Cardiac fibroblast (primary cell): ENCODE measurements at regions not wholly inside any gene's neighbourhood (a gene's known extent, or its start where the extent isn't known, plus 50 kb on each side); places are given as distances from the start of the nearest gene placed in this dataset.

Source experiments
- DNase-seq, 2 donors: peaks; one replicate each; pipeline versions ENCODE4 v3.0.0 to v3.0.0-alpha.2; 2010; ENCODE audit warnings: low read depth in 2 of 2
- H3K4me3 ChIP-seq, 2 donors: replicated peaks in 1 of 2; 1 replicate in 1 of 2; 2 replicates in 1 of 2; pipeline ENCODE4 v1.5.1; 2011; ENCODE audit warnings: low read depth in 2 of 2, low read length in 2 of 2, mild to moderate bottlenecking in 2 of 2, moderate library complexity in 1 of 2
- TF ChIP-seq, protein P1 (sequence below): IDR thresholded peaks from one replicate; pipeline ENCODE4 v1.5.1; 2011; ENCODE audit warnings: low read depth, mild to moderate bottlenecking, low read length, inconsistent platforms

DNA sequence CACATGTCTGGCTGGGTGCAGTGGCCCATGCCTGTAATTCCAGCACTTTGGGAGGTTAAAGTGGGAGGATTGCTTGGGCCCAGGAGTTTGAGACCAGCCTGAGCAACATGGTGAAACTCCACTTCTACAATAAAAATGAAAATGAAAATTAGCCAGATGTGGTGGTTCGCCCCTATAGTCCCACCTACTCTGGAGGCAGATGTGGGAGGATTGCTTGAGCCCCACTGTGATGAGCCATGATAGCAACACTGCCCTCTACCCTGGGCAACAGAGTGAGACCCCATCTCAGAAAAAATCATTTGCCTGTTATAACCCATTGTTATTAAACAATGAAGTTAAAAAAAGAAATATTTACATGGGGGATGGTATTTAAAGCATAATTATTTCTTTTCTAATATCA lies 240.1 kb upstream of the ZPLD1 start:
- no peak for DNase-seq
- H3K4me3 ChIP-seq, result no peak overlapping the region
- TF ChIP-seq, protein P1, sequence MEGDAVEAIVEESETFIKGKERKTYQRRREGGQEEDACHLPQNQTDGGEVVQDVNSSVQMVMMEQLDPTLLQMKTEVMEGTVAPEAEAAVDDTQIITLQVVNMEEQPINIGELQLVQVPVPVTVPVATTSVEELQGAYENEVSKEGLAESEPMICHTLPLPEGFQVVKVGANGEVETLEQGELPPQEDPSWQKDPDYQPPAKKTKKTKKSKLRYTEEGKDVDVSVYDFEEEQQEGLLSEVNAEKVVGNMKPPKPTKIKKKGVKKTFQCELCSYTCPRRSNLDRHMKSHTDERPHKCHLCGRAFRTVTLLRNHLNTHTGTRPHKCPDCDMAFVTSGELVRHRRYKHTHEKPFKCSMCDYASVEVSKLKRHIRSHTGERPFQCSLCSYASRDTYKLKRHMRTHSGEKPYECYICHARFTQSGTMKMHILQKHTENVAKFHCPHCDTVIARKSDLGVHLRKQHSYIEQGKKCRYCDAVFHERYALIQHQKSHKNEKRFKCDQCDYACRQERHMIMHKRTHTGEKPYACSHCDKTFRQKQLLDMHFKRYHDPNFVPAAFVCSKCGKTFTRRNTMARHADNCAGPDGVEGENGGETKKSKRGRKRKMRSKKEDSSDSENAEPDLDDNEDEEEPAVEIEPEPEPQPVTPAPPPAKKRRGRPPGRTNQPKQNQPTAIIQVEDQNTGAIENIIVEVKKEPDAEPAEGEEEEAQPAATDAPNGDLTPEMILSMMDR, result no peak

GRCh38 chr3:102195198-102195948 lies 239.4 kb upstream of the ZPLD1 start:
- TF ChIP-seq, protein P1, result no peak
- no peak for DNase-seq
- H3K4me3 ChIP-seq, result no peak overlapping the region

DNA sequence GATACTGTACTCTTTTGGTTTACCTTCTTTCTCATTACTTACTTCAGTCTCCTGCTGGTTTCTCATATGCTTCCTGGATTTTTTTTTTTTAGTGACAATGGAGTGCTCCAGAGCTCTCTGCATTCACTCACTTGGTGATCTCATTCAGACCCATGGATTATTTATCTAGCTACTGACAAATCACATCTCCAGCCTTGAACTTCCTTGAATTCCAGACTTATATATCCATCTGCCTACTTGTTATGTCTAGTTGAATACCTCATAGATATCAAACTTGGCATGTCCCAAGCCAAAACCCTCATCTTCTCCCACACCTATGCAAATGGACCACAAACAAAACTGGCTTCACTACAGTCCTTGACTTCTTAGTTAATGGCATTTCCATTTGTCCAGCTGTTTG lies 234.7 kb upstream of the ZPLD1 start:
- DNase-seq, result peak in 1 of 2 donors; percentile 36
- TF ChIP-seq, protein P1, result no peak
- no peak overlapping the region for H3K4me3 ChIP-seq

DNA sequence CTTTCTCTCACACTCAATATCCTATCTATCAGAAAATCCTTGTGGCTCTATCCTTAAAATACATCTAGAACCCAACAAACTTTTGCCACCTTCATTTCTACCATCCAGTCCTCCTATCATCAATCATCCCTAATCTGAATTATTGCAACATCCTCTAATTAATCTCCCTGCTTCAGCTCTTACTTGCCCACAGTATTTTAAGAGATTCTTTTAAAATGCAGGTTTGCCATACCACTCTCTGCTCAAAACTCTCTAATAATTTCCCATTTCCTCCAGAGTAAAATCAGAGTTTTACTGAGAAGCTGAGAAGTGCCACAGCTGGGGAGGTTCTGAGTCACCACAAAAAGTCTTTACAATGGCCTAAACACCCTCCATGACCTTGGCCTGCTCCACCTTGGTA lies 234.3 kb upstream of the ZPLD1 start:
- peak in 1 of 2 donors; percentile 25 for DNase-seq
- H3K4me3 ChIP-seq, result no peak overlapping the region
- TF ChIP-seq, protein P1, result no peak

DNA sequence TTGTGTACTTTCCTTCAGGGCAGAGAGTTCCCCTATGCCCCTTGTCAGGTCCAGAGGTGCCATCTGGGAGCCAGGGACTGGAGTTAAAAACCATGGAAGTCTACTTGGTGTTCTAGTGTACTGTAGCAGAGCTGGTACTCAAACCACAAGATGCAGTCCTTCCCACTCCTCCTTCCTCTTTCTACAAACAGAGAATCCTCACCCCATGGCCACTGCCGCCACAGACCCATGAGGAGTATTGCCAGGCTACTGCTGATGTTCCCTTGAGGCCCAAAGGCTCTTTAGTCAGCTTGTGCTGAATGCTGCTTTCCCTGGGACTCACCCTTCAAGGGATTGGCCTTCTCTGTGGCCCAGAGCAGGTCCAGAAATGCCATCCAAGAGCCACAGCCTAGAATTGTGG lies 229.2 kb upstream of the ZPLD1 start:
- no peak for DNase-seq
- no peak overlapping the region for H3K4me3 ChIP-seq
- TF ChIP-seq, protein P1, result no peak

DNA sequence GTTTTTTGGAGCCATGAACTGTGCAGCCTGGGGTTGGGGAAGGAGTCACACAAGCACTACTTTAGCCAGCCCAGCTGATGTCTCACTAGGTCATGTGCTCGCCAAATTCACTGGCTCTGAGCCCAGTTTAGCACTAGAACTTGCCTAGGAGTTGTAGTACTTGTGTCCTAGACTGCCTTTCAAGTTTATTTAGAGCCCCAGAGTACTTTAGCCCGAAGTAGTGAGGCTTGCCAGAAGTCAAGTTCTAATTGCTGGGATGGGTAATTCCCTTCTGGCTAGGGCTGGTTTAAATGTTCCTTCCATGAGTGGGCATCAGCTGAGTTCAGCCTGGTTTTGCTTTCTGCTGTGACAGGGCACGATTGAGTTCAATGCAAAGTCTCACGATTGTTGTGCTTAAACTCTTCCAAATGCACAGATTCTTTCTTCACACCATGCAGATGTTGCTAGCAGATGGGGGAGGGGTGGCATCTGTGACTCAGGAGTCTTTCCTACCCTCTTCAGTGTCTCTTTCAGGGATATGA lies 228.2 kb upstream of the ZPLD1 start:
- TF ChIP-seq, protein P1, result no peak
- no peak overlapping the region for H3K4me3 ChIP-seq
- peak; percentile 85 to 86 for DNase-seq
